HG03469 (cell line): ENCODE measurements at regions not wholly inside any gene's neighbourhood (a gene's known extent, or its start where the extent isn't known, plus 50 kb on each side); places are given as distances from the start of the nearest gene placed in this dataset.
"Not testable (repeated sequence)": the region's sequence is repeated elsewhere in the genome, so short reads cannot be mapped to it uniquely, and the experiment has no call there.

Experiments used
- ATAC-seq: cut with Tn5 transposase; IDR thresholded peaks from one replicate; pipeline ENCODE4 v1.9.1; 2021; ENCODE audit warnings: mild to moderate bottlenecking, moderate library complexity, moderate number of reproducible peaks; ENCODE audit not compliant: unreplicated experiment

DNA sequence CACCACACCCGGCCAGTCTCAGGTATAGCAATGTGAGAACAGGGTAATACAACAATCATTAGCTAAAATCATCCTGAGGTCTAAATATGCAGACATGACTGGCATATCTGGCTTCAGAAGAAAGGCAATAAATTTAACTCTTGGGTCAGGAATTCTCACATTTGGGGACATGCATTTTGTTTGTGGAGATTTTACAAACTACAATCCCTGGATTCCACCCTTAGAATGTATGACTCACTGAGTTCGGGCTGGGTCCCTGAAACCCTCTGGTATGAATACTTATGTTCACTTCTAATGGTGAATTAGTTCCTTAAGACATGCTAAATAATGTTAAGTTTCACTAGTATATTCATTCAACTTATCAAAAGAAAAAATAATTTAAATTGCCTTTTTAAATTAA is 98.9 kb upstream of the HMGA2 start:
- ATAC-seq: no peak

DNA sequence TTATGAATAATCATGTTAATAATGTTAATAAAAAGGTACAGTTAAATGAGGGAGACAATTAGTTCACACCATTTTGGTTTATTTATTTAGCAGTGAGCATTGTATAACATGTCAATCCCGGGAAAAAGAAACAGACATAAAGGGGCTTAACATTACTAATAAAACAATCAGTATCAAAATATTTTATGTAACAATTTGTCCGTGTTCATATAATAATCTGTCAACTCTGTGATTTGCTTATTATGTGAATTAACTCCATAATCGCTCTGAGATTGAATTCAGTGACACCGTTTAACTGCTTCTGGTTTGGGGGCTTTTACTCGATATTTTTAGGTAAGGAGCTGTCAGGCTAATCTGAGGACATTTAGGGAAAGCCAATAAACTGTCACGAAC is 95.8 kb upstream of the HMGA2 start:
- no peak for ATAC-seq

DNA sequence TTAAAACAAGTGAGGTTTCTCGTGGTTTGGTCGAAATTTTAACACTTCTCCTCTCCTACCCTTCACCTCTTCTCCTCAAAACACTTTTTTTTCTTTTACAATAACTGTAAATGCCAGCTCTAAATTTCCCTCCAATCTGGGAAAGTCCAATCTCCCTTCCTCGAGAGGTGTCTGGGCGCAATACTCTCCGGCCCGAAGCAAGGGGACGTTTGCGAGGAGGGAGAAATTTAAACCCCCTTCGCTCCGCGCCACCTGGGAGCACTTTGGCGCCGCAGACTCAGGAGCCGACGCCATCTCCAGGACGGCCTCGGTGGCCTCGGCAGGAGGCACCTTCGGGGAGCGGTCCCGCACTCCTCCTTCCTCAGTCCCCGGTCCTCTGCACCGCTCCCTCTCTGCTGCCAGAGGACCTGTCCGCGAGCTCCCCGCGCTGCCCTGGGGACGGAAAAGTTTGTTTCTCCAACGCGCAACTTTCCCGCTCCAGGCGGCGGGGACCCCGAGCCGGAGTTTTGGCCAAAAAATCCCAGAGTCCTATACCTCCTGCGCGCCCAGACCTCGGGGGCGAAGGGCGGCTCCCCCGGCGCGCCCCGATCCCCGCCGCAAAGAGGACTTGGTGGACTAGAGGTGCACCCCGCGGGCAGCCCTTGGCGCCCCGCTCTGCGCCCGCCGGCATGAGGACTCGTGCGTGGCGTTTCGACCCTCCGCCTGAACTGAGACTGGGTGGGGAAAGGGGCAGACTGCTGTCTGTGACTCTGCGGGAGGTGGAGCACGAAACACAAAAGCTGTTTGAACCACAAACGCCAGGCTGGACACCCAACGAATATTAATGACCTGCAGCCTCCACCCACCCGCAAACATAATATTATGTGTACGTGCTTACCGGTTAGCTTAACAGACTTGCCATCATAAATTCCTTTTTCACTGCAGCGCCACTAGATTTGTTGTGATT is 95.2 kb upstream of the HMGA2 start:
- no peak for ATAC-seq

- no peak for ATAC-seq
Measured at GRCh38 chr12:65731771-65732170, 92.5 kb upstream of the HMGA2 start.

DNA sequence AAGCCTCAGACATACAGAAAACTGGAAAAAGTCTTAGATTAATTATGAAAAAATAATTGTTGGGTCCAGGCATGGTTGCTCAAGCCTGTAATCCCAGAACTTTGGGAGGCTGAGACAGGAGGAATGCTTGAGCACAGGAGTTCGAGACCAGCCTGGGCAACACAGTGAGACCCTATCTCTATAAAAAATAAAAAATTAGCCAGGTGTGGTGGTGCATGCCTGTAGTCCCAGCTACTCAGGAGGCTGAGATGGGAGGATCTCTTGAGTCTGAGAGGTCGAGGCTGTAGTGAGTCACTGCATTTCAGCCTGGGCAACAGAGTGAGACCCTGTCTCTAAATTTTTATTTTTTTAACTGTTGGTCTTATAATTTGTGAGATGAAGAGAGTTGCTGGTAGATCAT is 90.6 kb upstream of the HMGA2 start:
- ATAC-seq: not testable (repeated sequence)

GRCh38 chr12:65734226-65734625 is 90.1 kb upstream of the HMGA2 start:
- no peak for ATAC-seq

DNA sequence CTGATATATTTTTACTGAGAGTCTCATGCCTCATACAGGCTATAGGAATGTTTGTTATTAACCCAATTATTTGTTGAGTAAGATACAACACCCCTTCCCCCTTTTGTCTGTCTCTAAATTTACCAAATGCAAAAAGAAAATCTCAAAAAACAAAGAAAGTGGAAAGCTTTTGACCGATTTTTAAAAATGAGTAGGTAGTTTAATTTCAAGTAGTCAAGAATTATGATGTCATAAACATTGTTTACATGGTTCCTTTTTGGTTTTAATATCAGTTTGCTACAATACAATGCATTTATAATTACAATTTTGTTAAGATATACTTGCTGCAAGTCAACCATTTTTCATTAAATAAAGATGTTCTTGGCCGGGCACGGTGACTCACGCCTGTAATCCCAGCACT is 84.7 kb upstream of the HMGA2 start:
- ATAC-seq: no peak

- ATAC-seq: no peak
Measured at GRCh38 chr12:65740506-65740872, 83.8 kb upstream of the HMGA2 start.

DNA sequence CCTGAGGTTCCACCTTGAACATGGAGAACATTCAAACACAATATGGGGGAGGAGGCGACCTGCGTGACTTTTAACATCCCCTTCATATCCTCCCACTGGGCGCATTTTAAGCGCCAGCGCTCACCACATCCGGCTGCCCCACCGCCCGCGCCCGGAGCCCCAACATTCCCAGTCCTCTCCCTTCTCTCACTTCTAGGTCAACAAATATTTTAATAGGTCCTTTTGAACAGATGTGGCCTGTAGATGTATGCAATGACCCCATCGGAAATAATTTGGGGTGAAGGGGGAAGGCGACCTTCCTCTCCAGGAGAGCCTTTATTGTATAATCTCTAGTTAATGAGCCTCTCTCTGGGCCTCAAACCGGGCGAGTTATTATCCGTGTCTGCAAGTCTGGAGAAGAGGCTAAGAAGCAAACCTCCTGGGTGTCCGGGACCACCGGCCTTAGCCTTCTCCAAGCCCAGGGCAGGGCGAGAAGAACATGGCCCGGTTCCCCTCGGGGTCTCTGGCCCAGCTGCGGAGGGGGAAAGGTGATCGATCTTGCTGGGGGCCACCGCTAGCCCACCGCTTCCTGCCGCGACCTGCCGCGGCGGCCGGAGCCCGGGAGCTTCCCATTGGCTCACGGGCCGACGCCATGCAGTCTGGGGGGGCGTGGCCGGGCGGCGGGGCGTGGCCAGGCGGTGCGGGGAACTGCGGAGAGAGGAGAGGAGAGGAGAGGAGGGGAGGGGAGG is 83.2 kb upstream of the HMGA2 start:
- ATAC-seq: peak; percentile 58

GRCh38 chr12:65741656-65742017 is 82.6 kb upstream of the HMGA2 start:
- no peak for ATAC-seq

DNA sequence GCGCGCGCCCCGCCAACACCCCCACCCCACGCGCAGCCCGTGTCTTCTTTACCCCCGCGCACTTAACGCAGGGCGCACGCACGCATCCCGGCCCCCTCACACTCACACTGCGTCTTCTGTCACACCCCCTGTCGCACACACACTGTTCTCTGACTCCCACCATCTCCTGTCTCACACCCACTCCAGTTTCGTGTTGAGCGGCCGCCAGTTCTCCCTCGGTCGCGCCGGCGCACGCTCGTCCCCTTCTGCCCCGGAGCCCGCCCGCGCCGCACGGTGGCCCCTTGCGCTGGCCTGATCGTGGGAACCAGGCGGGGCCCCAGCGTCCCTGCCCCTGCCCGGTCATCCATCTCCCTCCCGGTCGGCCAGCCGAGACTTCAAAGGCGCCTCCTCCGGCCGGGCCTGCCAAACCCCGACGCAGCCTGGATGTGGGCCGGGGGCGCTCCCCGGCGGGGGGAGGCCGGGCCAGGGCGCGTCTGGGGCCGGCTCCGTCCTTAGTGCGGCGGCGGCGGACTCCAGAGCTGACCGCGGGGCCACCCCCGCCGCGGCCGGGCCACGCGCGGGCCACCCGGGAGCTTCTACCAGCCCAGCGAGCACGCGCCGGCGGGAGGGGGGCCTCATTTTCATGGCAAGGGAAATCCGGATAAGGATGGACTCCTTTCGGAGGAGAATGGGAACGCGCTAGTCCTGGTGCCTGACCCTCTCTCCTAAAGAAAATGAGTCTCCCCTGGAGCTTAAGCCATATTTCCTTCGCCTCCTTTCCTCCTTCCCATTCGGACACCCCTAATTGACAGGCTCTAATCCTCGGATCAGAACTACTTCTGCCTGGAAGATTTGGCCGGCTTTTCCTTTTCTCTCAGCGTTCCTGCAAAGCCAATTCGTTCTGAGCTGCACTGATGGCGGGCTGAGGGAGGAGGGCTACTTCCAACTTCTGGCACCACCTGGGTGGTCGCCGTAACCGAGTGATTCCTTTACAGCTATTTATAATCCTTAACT is 82.0 kb upstream of the HMGA2 start:
- ATAC-seq: peak; percentile 39

DNA sequence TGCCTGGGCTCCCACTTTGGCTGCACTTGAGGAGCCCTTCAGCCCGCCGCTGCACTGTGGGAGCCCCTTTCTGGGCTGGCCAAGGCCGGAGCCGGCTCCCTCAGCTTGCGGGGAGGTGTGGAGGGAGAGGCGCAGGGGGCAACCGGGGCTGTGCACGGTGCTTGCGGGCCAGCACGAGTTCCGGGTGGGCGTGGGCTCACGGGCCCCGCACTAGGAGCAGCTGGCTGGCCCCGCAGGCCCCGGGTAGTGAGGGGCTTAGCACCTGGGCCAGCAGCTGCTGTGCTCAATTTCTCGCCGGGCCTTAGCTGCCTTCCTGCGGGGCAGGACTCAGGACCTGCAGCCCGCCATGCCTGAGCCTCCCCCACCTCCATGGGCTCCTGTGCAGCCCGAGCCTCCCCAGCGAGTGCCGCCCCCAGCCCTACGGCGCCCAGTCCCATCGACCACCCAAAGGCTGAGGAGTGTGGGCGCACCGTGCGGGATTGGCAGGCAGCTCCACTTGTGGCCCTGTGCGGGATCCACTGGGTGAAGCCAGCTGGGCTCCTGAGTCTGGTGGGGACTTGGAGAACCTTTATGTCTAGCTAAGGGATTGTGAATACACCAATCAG is 79.9 kb upstream of the HMGA2 start:
- not testable (repeated sequence) for ATAC-seq

- no peak for ATAC-seq
Measured at GRCh38 chr12:65747338-65747737, 76.9 kb upstream of the HMGA2 start.

GRCh38 chr12:65748332-65748731 is 76.0 kb upstream of the HMGA2 start:
- no peak for ATAC-seq

GRCh38 chr12:65754290-65754689 is 70.0 kb upstream of the HMGA2 start:
- no peak for ATAC-seq

- no peak for ATAC-seq
Measured at GRCh38 chr12:65754744-65755595, 69.3 kb upstream of the HMGA2 start.

DNA sequence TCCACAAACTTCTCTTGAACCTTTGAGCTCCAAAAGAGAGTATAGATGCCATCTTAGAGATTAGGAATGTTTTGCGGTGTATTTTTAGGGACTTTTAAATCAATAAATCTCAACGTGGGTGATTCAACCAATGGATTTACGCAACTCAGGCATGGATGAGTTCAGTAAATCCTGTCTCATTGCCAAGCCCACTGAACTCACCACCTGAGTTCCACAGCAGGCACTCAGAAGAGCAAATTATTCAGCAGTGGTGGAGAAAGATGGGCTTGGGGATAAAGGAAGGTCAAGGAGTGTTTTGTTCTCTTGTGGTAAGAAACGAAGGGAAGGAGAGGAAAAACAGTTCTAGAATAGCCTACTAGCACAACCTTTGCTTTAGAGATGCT is 68.7 kb upstream of the HMGA2 start:
- no peak for ATAC-seq

GRCh38 chr12:65756267-65756666 is 68.0 kb upstream of the HMGA2 start:
- no peak for ATAC-seq

- ATAC-seq: peak; percentile 90
Measured at GRCh38 chr12:65756956-65757511, 67.2 kb upstream of the HMGA2 start.
